H1 (cell line): ENCODE measurements at regions not wholly inside any gene's neighbourhood (a gene's known extent, or its start where the extent isn't known, plus 50 kb on each side); places are given as distances from the start of the nearest gene placed in this dataset.

Source experiments
- CTCF ChIA-PET: fragments of 300-600 bp; sonication (Branson Sonifier 250); formaldehyde crosslinking; loops from one replicate; lab custom pipeline; 2021; ENCODE audit not compliant: partially characterized antibody; lab: Charles Lee
- POLR2A ChIA-PET: fragments of 300-600 bp; sonication (Branson Sonifier 250); formaldehyde crosslinking; loops from one replicate; lab custom pipeline; 2021; ENCODE audit warnings: inconsistent platforms; ENCODE audit not compliant: partially characterized antibody; lab: Charles Lee
- DNase-seq, 2 experiments: peaks; one replicate each; pipeline versions ENCODE4 v3.0.0 to v3.0.0-alpha.2; 2010 to 2022; ENCODE audit warnings: low spot score in 2 of 2, low read depth in 1 of 2, mixed read lengths in 1 of 2
- FAIRE-seq: peaks from 2 replicates; lab custom pipeline; 2011; peaks lifted over from hg19 to GRCh38; lab: Jason Lieb, UNC
- H2AFZ ChIP-seq: 2 replicates; pipeline ENCODE4 v1.8.1; 2012; ENCODE audit warnings: low read length, inconsistent platforms
- H2AK5ac ChIP-seq: 2 replicates; pipeline ENCODE4 v1.6.1; 2013; ENCODE audit warnings: low read depth, low read length
- H2BK120ac ChIP-seq: replicated peaks from 2 replicates; pipeline ENCODE3; 2013; ENCODE audit warnings: low read depth, low read length, inconsistent platforms
- H2BK12ac ChIP-seq: 2 replicates; pipeline ENCODE4 v1.6.1; 2013; ENCODE audit warnings: low read depth, low read length
- H2BK15ac ChIP-seq: 2 replicates; pipeline ENCODE4 v1.6.1; 2013; ENCODE audit warnings: low read length
- H2BK20ac ChIP-seq: 2 replicates; pipeline ENCODE4 v1.6.1; 2013; ENCODE audit warnings: low read length
- H2BK5ac ChIP-seq: 2 replicates; pipeline ENCODE4 v1.6.1; 2013; ENCODE audit warnings: low read depth, low read length
- H3K14ac ChIP-seq: 2 replicates; pipeline ENCODE4 v1.6.1; 2013; ENCODE audit warnings: inconsistent platforms; ENCODE audit not compliant: insufficient read length
- H3K18ac ChIP-seq: 2 replicates; pipeline ENCODE4 v1.6.1; 2013; ENCODE audit warnings: low read length; ENCODE audit errors: extremely low read depth
- H3K23ac ChIP-seq: 2 replicates; pipeline ENCODE4 v1.6.1; 2013; ENCODE audit warnings: inconsistent platforms; ENCODE audit not compliant: insufficient read length
- H3K23me2 ChIP-seq: 2 replicates; pipeline ENCODE4 v1.6.1; 2013; ENCODE audit warnings: low read depth, low read length
- H3K27ac ChIP-seq: 2 replicates; pipeline ENCODE4 v1.6.1; 2011; ENCODE audit warnings: low read depth, low read length, inconsistent platforms
- H3K27me3 ChIP-seq, 4 experiments: replicated peaks in 1 of 4; 1 replicate in 1 of 4; 2 replicates in 3 of 4; pipeline versions ENCODE4 v1.6.1 to v1.8.1; 2011 to 2013; ENCODE audit warnings: low read length in 3 of 4, mild to moderate bottlenecking in 3 of 4, inconsistent platforms in 2 of 4, mixed read lengths in 2 of 4, moderate library complexity in 1 of 4; ENCODE audit not compliant: control insufficient read depth in 3 of 4, insufficient read depth in 3 of 4; ENCODE audit errors: extremely low read depth in 1 of 4
- H3K36me3 ChIP-seq, 4 experiments: 2 replicates each; pipeline versions ENCODE4 v1.6.1 to v1.8.1; 2011 to 2013; ENCODE audit warnings: mild to moderate bottlenecking in 4 of 4, low read length in 3 of 4, moderate library complexity in 2 of 4, control low read depth in 1 of 4, inconsistent platforms in 1 of 4; ENCODE audit not compliant: insufficient read depth in 4 of 4, control insufficient read depth in 2 of 4
- H3K4ac ChIP-seq: replicated peaks from 2 replicates; pipeline ENCODE3; 2013; ENCODE audit warnings: low read length, low read depth, mixed read lengths, inconsistent platforms; ENCODE audit not compliant: insufficient read length
- H3K4me1 ChIP-seq, 4 experiments: replicated peaks in 1 of 4; 1 replicate in 1 of 4; 2 replicates in 3 of 4; pipeline versions ENCODE4 v1.6.1 to v1.8.1; 2011 to 2013; ENCODE audit warnings: low read length in 3 of 4, inconsistent platforms in 2 of 4, mixed read lengths in 1 of 4; ENCODE audit not compliant: insufficient read depth in 4 of 4, control insufficient read depth in 3 of 4
- H3K4me2 ChIP-seq, 2 experiments: 2 replicates each; pipeline versions ENCODE4 v1.6.1 to v1.8.1; 2011 to 2013; ENCODE audit warnings: low read depth in 2 of 2, low read length in 2 of 2, control low read depth in 1 of 2, inconsistent platforms in 1 of 2, mild to moderate bottlenecking in 1 of 2; ENCODE audit not compliant: insufficient read depth in 1 of 2
- H3K4me3 ChIP-seq, 4 experiments: fragments of 200-600, 300-600 bp in 1 of 4; sonication (generic), shearing (Covaris generic), sonication (Bioruptor Twin) in 1 of 4; 2 replicates each; pipeline versions ENCODE4 v1.5.1 to v1.8.1; 2011 to 2016; ENCODE audit warnings: low read length in 4 of 4, low read depth in 3 of 4, control low read depth in 2 of 4, inconsistent platforms in 2 of 4, mild to moderate bottlenecking in 2 of 4, mixed read lengths in 1 of 4, moderate library complexity in 1 of 4; ENCODE audit not compliant: insufficient read depth in 2 of 4; ENCODE audit errors: extremely low read depth in 1 of 4
- H3K56ac ChIP-seq: replicated peaks from 2 replicates; pipeline ENCODE3; 2013; ENCODE audit warnings: low read depth, mild to moderate bottlenecking, mixed read lengths, low read length, inconsistent platforms; ENCODE audit not compliant: insufficient read length
- H3K79me1 ChIP-seq: 2 replicates; pipeline ENCODE4 v1.6.1; 2013; ENCODE audit warnings: low read depth, low read length, control low read depth
- H3K79me2 ChIP-seq, 2 experiments: 2 replicates each; pipeline versions ENCODE4 v1.6.1 to v1.8.1; 2012 to 2013; ENCODE audit warnings: low read length in 2 of 2, mild to moderate bottlenecking in 2 of 2, inconsistent platforms in 1 of 2; ENCODE audit not compliant: insufficient read depth in 2 of 2, control insufficient read depth in 1 of 2
- H3K9ac ChIP-seq, 4 experiments: replicated peaks in 1 of 4; 1 replicate in 1 of 4; 2 replicates in 3 of 4; pipeline versions ENCODE4 v1.6.1 to v1.8.1; 2011 to 2013; ENCODE audit warnings: low read depth in 3 of 4, low read length in 3 of 4, control low read depth in 2 of 4, mild to moderate bottlenecking in 2 of 4, moderate library complexity in 2 of 4, inconsistent platforms in 1 of 4; ENCODE audit errors: extremely low read depth in 1 of 4
- H3K9me3 ChIP-seq, 2 experiments: 2 replicates each; pipeline versions ENCODE4 v1.6.1 to v1.8.1; 2012 to 2013; ENCODE audit warnings: mild to moderate bottlenecking in 2 of 2, moderate library complexity in 2 of 2, control low read depth in 1 of 2, inconsistent platforms in 1 of 2, low read depth in 1 of 2, low read length in 1 of 2, mixed read lengths in 1 of 2; ENCODE audit not compliant: insufficient read depth in 2 of 2
- H4K20me1 ChIP-seq, 2 experiments: replicated peaks in 1 of 2; 2 replicates each; pipeline versions ENCODE3 to v1.8.1; 2011 to 2013; ENCODE audit warnings: inconsistent platforms in 2 of 2, low read length in 2 of 2, mild to moderate bottlenecking in 1 of 2; ENCODE audit not compliant: insufficient read depth in 2 of 2, control insufficient read depth in 1 of 2
- H4K5ac ChIP-seq: 2 replicates; pipeline ENCODE4 v1.6.1; 2013; ENCODE audit warnings: low read length, low read depth, mixed read lengths, inconsistent platforms; ENCODE audit not compliant: insufficient read length
- H4K8ac ChIP-seq: 2 replicates; pipeline ENCODE4 v1.8.0; 2013; ENCODE audit warnings: mild to moderate bottlenecking, moderate library complexity, low read length, inconsistent platforms; ENCODE audit not compliant: insufficient read depth; ENCODE audit errors: extremely low read depth
- H4K91ac ChIP-seq: replicated peaks from 2 replicates; pipeline ENCODE3; 2013; ENCODE audit warnings: low read length, mixed read lengths, inconsistent platforms; ENCODE audit not compliant: insufficient read length
- CBX5 ChIP-seq: fragments of 300-800, 300-1000 bp; sonication (generic); IDR thresholded peaks from 2 replicates; pipeline ENCODE4 v1.7.1; 2016; ENCODE audit warnings: antibody characterized with exemption, low read length, low read depth
- RBBP5 ChIP-seq: IDR thresholded peaks from 2 replicates; pipeline ENCODE4 v1.7.1; 2012; ENCODE audit warnings: low read depth, mild to moderate bottlenecking, inconsistent platforms, low read length, moderate library complexity, borderline replicate concordance
- WGBS, 2 experiments: shearing (Covaris generic) in 1 of 2; methylation state at CpG; one replicate each; pipeline versions ENCODE4 v1.1.6 to v1.1.7; 2013 to 2015; ENCODE audit warnings: low lambda C conversion rate in 2 of 2, mixed read lengths in 2 of 2, inconsistent platforms in 1 of 2, low coverage in 1 of 2, missing lambda C conversion rate in 1 of 2; ENCODE audit not compliant: insufficient replicate concordance in 2 of 2, insufficient coverage in 1 of 2, insufficient read length in 1 of 2; ENCODE audit errors: extremely low coverage in 1 of 2, missing lambda C conversion rate in 1 of 2; 5-methylcytosine and 5-hydroxymethylcytosine counted together

DNA sequence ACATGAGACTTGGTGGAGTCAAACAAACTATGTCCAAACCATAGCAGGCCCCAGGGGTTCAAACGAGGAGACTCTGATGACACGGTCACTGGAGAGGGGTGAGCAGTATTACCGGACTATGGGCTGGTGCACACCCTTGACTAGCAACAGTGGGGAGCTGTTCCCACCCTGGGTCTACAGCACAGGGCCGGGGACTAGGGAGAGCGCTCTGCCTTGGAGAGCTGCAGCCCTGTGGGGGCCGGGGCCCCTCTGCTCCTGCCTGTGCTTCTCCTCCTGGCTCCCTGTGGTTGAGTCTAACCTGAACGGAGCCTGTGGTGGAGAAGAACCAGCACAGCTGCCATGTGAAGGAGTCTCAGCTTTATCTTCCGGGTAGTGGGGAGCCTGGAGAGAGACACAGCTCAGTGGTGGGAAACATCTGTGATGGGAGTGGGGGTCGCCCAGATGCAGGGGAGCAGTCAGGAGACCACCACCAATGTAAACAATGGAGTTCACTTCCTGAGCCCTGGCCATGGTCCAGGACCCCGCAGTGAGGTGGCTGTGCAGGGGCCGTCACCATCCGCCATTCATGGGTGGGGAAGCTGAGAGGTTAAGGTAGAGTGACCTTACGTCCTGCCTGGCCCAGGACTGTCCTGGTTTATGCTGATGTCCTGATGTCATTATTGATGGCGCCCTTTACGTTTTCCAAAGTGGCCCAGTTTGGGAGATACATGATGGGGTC lies 195.7 kb upstream of the TWIST2 start:
- Histone ChIP-seq H2BK15ac (no peak overlapping the region), H3K79me1 (no peaks in the 10 kb centered on the region), H3K4me2 (no peak overlapping the region), H3K4ac (no peak overlapping the region), H4K8ac (no peak overlapping the region), H3K36me3 (no peaks in the 10 kb centered on the region), H2BK20ac (no peak overlapping the region), H4K5ac (no peak overlapping the region), H3K23me2 (no peaks in the 10 kb centered on the region), H2AFZ (no peak overlapping the region), H2AK5ac (no peak overlapping the region), H3K4me1 (peaks cover 0 to 6% (median 1%) of the 10 kb centered on the region in 4 experiments; a peak in 2 of 7 replicates), H3K18ac (no peak overlapping the region), H4K20me1 (no peaks in the 10 kb centered on the region), H3K27ac (no peak overlapping the region), H2BK5ac (no peak overlapping the region), H3K9me3 (peaks cover 0 to 4% of the 10 kb centered on the region in 2 experiments; a peak in 1 of 4 replicates), H3K79me2 (no peaks in the 10 kb centered on the region), H3K23ac (no peak overlapping the region), H2BK12ac (no peak overlapping the region), H3K27me3 (no peaks in the 10 kb centered on the region; a peak in 1 of 7 replicates), H4K91ac (no peak overlapping the region), H3K56ac (no peak overlapping the region), H3K4me3 (no peak overlapping the region), H3K9ac (no peak overlapping the region), H3K14ac (no peak overlapping the region), H2BK120ac (no peak overlapping the region)
- CTCF ChIA-PET = no interaction called here
- TF ChIP-seq CBX5 = no peak
- TF ChIP-seq RBBP5 = no peak
- 88% methylated on average over 15 of the region's 15 CpGs; no CpG with 5 or more reads in 1 of the 2 experiments for WGBS, 2 experiments
- POLR2A ChIA-PET = no interaction called here
- no peak for FAIRE-seq
- DNase-seq = no peak
